Loucy (cell line): ENCODE measurements at regions not wholly inside any gene's neighbourhood (a gene's known extent, or its start where the extent isn't known, plus 50 kb on each side); places are given as distances from the start of the nearest gene placed in this dataset.

Source experiments
- CTCF ChIP-seq: fragments of 200-600 bp; sonication (generic); conservative IDR thresholded peaks from 2 replicates; pipeline ENCODE4 v1.5.1; 2014; ENCODE audit warnings: mild to moderate bottlenecking, antibody characterized with exemption, low read length
- EZH2phosphoT487 ChIP-seq: fragments of 200-600 bp; IDR thresholded peaks from 2 replicates; pipeline ENCODE4 v1.6.1; 2018; ENCODE audit warnings: antibody characterized with exemption, mild to moderate bottlenecking, moderate library complexity, borderline replicate concordance

GRCh38 chr4:114497116-114497515 is 101.5 kb upstream of the UGT8 start:
- TF ChIP-seq CTCF (no peak), EZH2phosphoT487 (no peak)
